Endothelial cell of umbilical vein (primary cell): ENCODE measurements at regions not wholly inside any gene's neighbourhood (a gene's known extent, or its start where the extent isn't known, plus 50 kb on each side); places are given as distances from the start of the nearest gene placed in this dataset.

Experiments used
- BruUV-seq: library from RNA; stranded (reverse); fragments of 400-500 nt; replicated peaks from 2 replicates; lab custom pipeline; 2021; lab: Mats Ljungman, UMichigan
- CTCF ChIA-PET: fragments of 300-600, 350-600 bp; sonication (Branson Sonifier 250); formaldehyde crosslinking; loops from one replicate; lab custom pipeline; 2021; ENCODE audit warnings: antibody characterized with exemption, inconsistent platforms; lab: Charles Lee
- POLR2A ChIA-PET: fragments of 300-600, 350-600 bp; sonication (Branson Sonifier 250); formaldehyde crosslinking; loops from one replicate; lab custom pipeline; 2021; ENCODE audit warnings: antibody characterized with exemption, inconsistent platforms; lab: Charles Lee
- DNase-seq: peaks from one replicate; pipeline ENCODE4 v3.0.0-alpha.2; 2011; ENCODE audit warnings: low read depth, low spot score
- FAIRE-seq: peaks from 2 replicates; lab custom pipeline; 2011; peaks lifted over from hg19 to GRCh38; lab: Jason Lieb, UNC
- H2AFZ ChIP-seq: 2 replicates; pipeline ENCODE4 v1.6.0; 2012; ENCODE audit warnings: low read depth, low read length, control low read depth, inconsistent platforms
- H3K27ac ChIP-seq: 2 replicates; pipeline ENCODE4 v1.5.1; 2011; ENCODE audit warnings: low read depth, mild to moderate bottlenecking, control low read depth, low read length, moderate library complexity; ENCODE audit not compliant: insufficient read depth
- H3K27me3 ChIP-seq, 2 experiments: 2 replicates each; pipeline versions ENCODE4 v1.6.0 to v1.6.1; 2011; ENCODE audit warnings: low read length in 2 of 2, mixed read lengths in 1 of 2; ENCODE audit not compliant: control insufficient read depth in 2 of 2, insufficient read depth in 2 of 2
- H3K36me3 ChIP-seq, 2 experiments: 2 replicates in 1 of 2; 3 replicates in 1 of 2; pipeline ENCODE4 v1.5.1; 2011; ENCODE audit warnings: low read length in 2 of 2, mild to moderate bottlenecking in 1 of 2, moderate library complexity in 1 of 2; ENCODE audit not compliant: control insufficient read depth in 2 of 2, insufficient read depth in 2 of 2; ENCODE audit errors: extremely low read depth in 1 of 2
- H3K4me1 ChIP-seq: 3 replicates; pipeline ENCODE4 v1.5.1; 2011; ENCODE audit warnings: mild to moderate bottlenecking, low read length; ENCODE audit not compliant: control insufficient read depth, insufficient read depth; ENCODE audit errors: extremely low read depth
- H3K4me2 ChIP-seq: 2 replicates; pipeline ENCODE4 v1.6.1; 2011; ENCODE audit warnings: low read length, control low read depth, mixed read lengths; ENCODE audit not compliant: insufficient read depth
- H3K4me3 ChIP-seq, 3 experiments: fragments of 200-600 bp in 1 of 3; sonication (generic), shearing (Covaris generic) in 1 of 3; replicated peaks in 1 of 3; 2 replicates each; pipeline ENCODE4 v1.5.1; 2011 to 2016; ENCODE audit warnings: control low read depth in 3 of 3, low read length in 3 of 3, mild to moderate bottlenecking in 2 of 3, inconsistent platforms in 1 of 3, low read depth in 1 of 3, moderate library complexity in 1 of 3; ENCODE audit not compliant: insufficient read depth in 1 of 3
- H3K79me2 ChIP-seq: 2 replicates; pipeline ENCODE4 v1.6.0; 2012; ENCODE audit warnings: low read length, inconsistent platforms; ENCODE audit not compliant: control insufficient read depth, insufficient read depth
- H3K9ac ChIP-seq: replicated peaks from 2 replicates; pipeline ENCODE3; 2011; ENCODE audit warnings: low read length, control low read depth; ENCODE audit not compliant: insufficient read depth; ENCODE audit errors: extremely low read depth
- H3K9me1 ChIP-seq: replicated peaks from 3 replicates; pipeline ENCODE4 v1.6.0; 2011; ENCODE audit warnings: mild to moderate bottlenecking, low read length; ENCODE audit not compliant: control insufficient read depth, insufficient read depth; ENCODE audit errors: extremely low read depth
- H3K9me3 ChIP-seq: replicated peaks from 2 replicates; pipeline ENCODE4 v1.5.1; 2012; ENCODE audit warnings: low read length, inconsistent platforms; ENCODE audit not compliant: control insufficient read depth, insufficient read depth
- H4K20me1 ChIP-seq: replicated peaks from 2 replicates; pipeline ENCODE3; 2011; ENCODE audit warnings: mild to moderate bottlenecking, low read length; ENCODE audit not compliant: control insufficient read depth, insufficient read depth; ENCODE audit errors: extremely low read depth
- EZH2 ChIP-seq: IDR thresholded peaks from 2 replicates; pipeline ENCODE4 v1.6.1; 2012; ENCODE audit warnings: borderline replicate concordance, low read depth, mild to moderate bottlenecking, moderate library complexity, low read length, inconsistent platforms; ENCODE audit not compliant: severe bottlenecking
- FOS ChIP-seq: IDR thresholded peaks from 2 replicates; pipeline ENCODE4 v1.6.1; 2011; ENCODE audit warnings: mild to moderate bottlenecking, low read length, moderate library complexity, borderline replicate concordance; ENCODE audit not compliant: insufficient read depth
- GATA2 ChIP-seq: IDR thresholded peaks from 2 replicates; pipeline ENCODE4 v1.7.0; 2011; ENCODE audit warnings: low read depth, mild to moderate bottlenecking, moderate library complexity, mixed read lengths, low read length; ENCODE audit not compliant: insufficient read length, insufficient read depth
- JUN ChIP-seq: IDR thresholded peaks from 2 replicates; pipeline ENCODE4 v1.6.1; 2011; ENCODE audit warnings: borderline replicate concordance, low read depth; ENCODE audit not compliant: insufficient read length, insufficient read depth
- MYC ChIP-seq: IDR thresholded peaks from one replicate; pipeline ENCODE4 v1.6.1; 2011; ENCODE audit warnings: mild to moderate bottlenecking, low read depth, low read length
- POLR2A ChIP-seq: IDR thresholded peaks from 2 replicates; pipeline ENCODE4 v1.6.1; 2012; ENCODE audit warnings: low read depth, mild to moderate bottlenecking, control low read depth, low read length
- POLR2AphosphoS5 ChIP-seq: IDR thresholded peaks from 2 replicates; pipeline ENCODE4 v1.6.1; 2012; ENCODE audit warnings: low read depth, mild to moderate bottlenecking, control low read depth, low read length, moderate library complexity; ENCODE audit not compliant: insufficient read depth
- dilution Hi-C: fragments of 300-500 bp; cut with MboI; formaldehyde crosslinking; loops from one replicate; pipeline ENCODE4 v1.15.0; 2019; ENCODE audit warnings: low sequenced_read_pairs; ENCODE audit not compliant: extremely low pct_ligation_motif_present
- intact Hi-C: fragments of 100-400 bp; cut with micrococcal nuclease; formaldehyde crosslinking; loops from one replicate; pipeline ENCODE4 v1.10.0; 2022
- TF ChIP-seq, protein P1 (sequence below), 2 donors: IDR thresholded peaks; 1 replicate in 1 of 2; 2 replicates in 1 of 2; pipeline ENCODE4 v1.5.1; 2011; ENCODE audit warnings: low read length in 2 of 2, mild to moderate bottlenecking in 2 of 2, moderate library complexity in 2 of 2, control low read depth in 1 of 2, inconsistent platforms in 1 of 2, low read depth in 1 of 2; ENCODE audit not compliant: insufficient read depth in 1 of 2; ENCODE audit errors: extremely low read depth in 1 of 2
- TF ChIP-seq, protein P2 (sequence below): IDR thresholded peaks from 2 replicates; pipeline ENCODE4 v1.6.1; 2011; ENCODE audit not compliant: insufficient read depth, insufficient read length

DNA sequence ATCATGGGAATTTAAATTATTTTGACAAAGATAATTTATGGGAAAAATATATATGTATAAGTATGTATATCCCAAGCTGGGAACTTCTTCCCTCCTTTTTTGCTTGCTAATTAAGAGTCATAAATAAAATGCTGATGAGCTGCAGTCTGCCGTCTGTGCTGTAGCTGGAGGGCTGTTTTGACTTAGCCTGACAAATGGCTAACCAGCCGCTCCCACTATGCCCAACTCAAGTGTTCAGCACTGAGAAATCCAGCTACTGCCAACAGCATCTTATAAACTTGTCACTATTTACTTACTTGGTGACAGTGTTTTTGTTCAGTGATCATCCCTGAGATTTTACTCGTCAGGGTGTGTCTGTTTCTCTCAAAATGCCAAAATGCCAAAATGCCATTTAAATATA, 171.2 kb upstream of the PGRMC2 start:
- Histone ChIP-seq H4K20me1 (no peaks in the 10 kb centered on the region), H3K4me2 (no peak overlapping the region), H2AFZ (no peak overlapping the region), H3K27ac (no peak overlapping the region), H3K9ac (no peak overlapping the region), H3K27me3 (no peaks in the 10 kb centered on the region), H3K4me3 (no peak overlapping the region), H3K79me2 (no peaks in the 10 kb centered on the region), H3K36me3 (no peaks in the 10 kb centered on the region), H3K9me3 (no peaks in the 10 kb centered on the region), H3K4me1 (peaks cover 30% of the 10 kb centered on the region), H3K9me1 (no peaks in the 10 kb centered on the region)
- DNase-seq (no peak), FAIRE-seq (no peak)
- intact Hi-C loops, result no loop called here
- TF ChIP-seq, protein P1, sequence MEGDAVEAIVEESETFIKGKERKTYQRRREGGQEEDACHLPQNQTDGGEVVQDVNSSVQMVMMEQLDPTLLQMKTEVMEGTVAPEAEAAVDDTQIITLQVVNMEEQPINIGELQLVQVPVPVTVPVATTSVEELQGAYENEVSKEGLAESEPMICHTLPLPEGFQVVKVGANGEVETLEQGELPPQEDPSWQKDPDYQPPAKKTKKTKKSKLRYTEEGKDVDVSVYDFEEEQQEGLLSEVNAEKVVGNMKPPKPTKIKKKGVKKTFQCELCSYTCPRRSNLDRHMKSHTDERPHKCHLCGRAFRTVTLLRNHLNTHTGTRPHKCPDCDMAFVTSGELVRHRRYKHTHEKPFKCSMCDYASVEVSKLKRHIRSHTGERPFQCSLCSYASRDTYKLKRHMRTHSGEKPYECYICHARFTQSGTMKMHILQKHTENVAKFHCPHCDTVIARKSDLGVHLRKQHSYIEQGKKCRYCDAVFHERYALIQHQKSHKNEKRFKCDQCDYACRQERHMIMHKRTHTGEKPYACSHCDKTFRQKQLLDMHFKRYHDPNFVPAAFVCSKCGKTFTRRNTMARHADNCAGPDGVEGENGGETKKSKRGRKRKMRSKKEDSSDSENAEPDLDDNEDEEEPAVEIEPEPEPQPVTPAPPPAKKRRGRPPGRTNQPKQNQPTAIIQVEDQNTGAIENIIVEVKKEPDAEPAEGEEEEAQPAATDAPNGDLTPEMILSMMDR (IDR thresholded peaks at IDR 0.05; ENCODE audit: extremely low read depth in 1 of 2, insufficient read depth in 1 of 2, low read depth in 1 of 2, low read length in 2 of 2), result no peak
- no peak for TF ChIP-seq MYC
- TF ChIP-seq, protein P2, sequence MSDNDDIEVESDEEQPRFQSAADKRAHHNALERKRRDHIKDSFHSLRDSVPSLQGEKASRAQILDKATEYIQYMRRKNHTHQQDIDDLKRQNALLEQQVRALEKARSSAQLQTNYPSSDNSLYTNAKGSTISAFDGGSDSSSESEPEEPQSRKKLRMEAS, result no peak
- TF ChIP-seq FOS, result no peak
- TF ChIP-seq POLR2A, result no peak
- no peak for TF ChIP-seq EZH2
- no peak for TF ChIP-seq GATA2
- no peak for TF ChIP-seq POLR2AphosphoS5
- no peak for TF ChIP-seq JUN
- CTCF ChIA-PET, result no interaction called here
- dilution Hi-C loops, result no loop called here
- BruUV-seq, result no TSS peak
- POLR2A ChIA-PET, result no interaction called here
